HG02763 (cell line): ENCODE measurements at regions not wholly inside any gene's neighbourhood (a gene's known extent, or its start where the extent isn't known, plus 50 kb on each side); places are given as distances from the start of the nearest gene placed in this dataset.

Experiments
- ATAC-seq: cut with Tn5 transposase; IDR thresholded peaks from one replicate; pipeline ENCODE4 v1.9.1; 2021; ENCODE audit warnings: mild to moderate bottlenecking, moderate library complexity; ENCODE audit not compliant: unreplicated experiment

DNA sequence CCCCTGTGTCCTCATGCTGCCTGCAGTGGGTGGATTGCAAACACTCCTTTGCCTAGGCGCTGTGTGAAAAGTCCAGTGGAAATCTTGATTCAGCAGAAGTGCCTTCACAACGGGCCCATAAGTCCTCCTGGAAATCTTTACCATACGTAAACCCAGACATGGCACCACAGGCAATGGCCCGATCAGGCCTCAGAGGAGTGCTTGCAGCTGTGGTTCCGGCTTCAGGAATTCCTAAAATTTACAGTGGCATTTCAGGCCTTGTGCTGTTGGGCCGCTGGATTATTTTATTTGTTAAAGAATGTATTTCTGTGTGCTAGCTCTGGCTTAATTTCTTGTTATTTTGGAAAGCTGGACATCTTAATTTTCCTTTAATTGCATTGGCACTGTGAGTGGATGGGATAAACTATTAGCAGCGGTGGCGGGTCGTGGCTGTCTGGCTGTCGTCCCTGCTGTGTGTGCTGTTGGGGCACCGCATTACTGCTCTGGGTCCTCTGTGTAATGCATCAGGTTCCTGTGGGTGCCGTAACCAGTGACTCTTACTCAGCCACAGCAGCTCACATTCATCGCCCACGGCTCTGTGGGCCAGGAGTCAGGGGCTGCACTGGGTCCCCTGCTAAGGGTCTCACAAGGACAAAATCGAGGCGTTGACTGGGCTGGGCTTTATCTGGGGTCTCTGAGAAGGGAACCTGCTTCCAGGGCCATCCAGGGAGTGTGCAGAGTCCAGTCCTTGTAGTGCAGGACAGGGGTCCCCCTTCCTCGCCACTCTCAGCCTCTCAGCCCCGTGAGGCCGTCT is 73.1 kb downstream of the RTP5 start:
- ATAC-seq = no peak

DNA sequence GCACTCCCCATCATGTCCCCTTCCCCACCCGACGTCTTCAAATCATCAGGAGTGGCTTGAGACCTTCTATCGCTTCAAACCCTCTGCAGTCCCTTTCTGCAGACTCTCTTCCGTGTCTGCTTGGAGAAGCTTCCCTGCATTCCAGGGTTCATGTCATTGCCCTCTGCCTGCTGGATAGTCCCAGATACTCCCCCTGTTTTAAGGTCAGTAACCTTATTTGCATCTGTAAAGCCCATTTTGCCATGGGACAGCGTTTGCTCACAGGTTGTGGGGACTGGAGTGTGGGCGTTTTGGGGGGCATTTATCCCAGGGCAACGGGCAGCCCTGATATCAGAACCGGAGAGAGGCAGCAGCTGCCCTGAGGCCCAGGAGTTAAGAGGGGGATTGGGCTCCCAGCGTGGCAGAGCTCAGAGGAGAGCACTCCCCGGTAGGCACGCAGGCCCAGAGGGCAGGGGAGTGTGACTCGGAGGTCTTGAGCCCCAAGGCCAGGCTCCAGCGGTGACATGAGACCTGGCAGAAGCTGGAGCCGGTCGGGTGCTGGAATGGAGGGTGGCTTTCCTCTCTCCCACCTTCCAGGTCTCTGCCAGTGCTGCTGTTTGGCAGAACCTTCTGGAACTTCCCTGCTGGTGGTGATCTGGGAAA is 73.8 kb downstream of the RTP5 start:
- ATAC-seq = no peak

DNA sequence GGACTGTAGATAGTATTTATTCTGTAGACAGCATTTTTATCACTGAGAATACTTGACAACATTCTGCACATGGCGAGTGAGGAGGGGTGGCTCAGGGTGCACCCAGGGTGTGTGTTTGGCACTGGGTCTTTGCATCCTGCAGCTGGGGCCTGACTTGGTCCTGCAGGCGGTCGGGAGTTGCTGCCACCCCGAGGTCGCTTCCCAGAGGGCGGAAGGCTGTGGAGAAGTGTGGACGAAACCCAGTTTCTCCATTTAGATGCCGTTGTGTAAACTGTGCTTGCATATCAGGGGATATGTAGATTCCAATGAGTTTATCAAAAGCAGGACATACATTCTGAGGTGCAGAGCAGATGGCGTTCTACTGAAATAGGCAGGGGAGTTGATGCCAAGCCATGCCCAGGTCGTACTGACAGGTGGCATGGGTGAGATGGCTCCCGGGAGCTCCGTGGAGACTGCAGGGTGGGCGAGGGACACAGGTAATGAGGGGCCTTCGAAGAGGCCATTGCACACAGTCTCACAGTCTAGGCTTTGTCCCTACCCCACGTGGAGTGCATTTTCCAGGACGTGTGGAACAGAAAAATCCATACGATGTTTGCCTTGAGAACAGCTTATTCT is 74.5 kb downstream of the RTP5 start:
- no peak for ATAC-seq

DNA sequence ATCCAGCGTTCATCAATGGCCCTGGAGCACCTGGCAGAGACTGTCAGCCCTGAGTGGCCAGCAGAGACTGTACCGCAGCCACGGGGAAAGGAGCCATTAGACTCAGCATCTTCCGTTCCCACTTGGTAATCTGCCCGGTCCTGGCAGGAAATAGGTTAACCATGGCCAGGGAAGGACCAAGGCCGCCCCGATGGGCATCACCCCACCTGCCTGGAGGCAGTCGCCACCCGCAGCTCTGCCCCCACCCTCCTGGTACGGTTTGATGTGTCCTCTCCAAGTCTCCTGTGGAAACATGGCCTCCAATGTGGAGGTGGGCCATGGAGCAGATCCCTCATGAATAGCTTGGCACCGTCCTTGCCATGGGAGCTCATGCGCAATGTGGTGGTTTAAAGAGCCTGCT is 75.3 kb downstream of the RTP5 start:
- no peak for ATAC-seq

DNA sequence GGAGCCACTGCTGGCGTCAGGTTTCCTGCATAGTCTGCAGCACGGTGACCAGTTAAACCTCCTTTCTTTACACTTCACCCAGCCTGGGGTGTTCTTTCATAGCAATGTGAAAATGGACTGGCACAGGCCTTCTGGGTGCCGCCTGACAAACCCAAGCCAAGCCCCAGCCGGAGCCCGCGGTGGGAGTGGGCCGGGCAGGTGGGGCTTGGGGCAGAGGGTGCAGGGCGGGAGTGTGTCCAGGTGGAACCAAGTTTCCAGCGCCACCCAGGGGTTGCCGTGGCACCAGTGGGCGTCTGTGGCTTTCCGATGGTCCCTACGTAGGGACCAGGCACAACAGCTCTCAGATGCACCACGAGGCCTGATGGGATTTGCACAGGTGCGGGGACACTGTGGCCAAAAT is 75.8 kb downstream of the RTP5 start:
- ATAC-seq = no peak

DNA sequence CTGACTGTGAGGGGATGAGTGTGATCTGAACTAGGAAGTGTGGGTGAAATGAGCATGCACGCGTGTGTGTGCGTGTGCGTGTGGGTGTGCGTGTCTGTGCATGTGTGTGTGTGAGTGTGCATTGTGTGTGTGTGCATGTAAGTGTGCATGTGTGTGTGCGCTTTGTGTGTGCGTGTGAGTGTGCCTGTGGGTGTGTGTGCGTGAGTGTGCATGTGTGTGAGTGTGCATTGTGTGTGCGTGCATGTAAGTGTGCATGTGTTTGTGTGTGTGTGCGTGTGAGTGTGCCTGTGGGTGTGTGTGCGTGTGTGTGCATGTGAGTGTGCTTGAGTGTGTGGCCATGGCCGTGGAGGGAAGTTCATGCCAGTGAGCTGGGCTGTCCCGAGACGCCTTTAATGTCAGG is 76.3 kb downstream of the RTP5 start:
- no peak for ATAC-seq

DNA sequence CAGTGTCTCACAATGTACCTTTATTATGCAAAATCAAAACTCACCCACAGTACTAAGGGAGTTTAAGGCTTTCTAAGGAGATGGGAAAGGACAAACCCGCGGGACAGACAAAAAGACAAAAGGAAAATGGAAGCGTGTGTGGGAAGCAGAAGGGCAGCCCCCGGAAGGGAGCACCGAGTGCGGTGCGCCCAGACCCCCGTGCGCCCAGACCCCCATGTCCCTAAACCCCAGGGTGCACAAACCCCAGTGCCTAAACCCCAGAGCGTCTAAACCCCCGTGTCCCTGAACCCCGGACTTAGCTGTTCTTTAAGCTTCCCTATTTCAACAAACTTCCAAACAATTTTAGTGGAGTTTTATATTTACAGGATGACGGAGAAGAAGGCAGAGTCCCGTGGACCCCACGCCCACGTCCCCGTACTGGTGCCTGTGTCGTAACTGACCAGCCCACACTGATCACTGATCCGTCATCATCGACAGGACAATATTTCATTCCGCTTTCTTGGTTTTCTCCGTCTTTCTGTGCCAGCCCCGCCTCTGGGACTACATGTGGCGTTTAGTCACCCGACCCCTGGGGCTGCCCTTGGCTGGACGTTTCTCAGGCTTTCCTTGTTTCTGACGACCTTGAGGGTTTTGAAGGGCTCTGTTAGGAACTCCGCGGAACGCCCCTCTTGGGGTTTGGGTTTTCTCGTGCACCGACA is 76.9 kb downstream of the RTP5 start:
- no peak for ATAC-seq

DNA sequence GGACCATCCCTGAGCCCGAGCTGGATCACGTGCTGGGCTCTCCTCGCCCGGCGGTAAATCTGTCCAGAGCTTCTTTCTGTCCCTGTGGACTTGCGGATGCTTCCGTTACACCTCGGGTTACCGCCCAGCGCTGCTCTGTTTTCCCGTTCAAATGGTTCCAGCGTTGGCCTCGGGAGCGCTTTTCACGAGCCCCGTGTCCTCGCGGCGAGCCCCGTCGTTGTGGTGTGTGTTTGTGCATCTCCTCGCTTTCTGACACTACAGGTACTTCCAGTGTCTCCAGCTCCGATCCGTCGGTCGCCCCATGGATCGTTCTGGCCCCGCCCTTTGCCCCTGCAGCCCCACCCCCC is 77.4 kb downstream of the RTP5 start:
- no peak for ATAC-seq

DNA sequence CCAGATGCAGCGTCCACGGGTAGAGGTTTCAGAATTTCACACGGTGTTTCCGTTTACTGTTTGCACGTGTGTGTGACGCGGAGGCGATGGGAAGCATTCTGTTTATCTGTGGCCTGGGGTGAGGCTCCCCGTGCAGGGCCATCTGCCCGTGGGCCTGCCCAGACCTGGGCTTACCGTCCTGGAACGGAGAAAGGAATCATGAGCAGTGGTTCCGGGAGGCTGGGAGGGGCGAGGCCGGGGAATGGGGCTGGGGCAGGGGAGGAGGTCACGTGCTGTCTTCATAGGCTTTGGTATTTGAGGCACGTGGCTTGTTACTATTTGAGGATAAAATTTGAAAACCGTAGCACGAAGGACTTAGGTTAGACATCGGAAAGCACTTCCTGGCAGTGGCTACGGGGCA is 77.9 kb downstream of the RTP5 start:
- no peak for ATAC-seq

DNA sequence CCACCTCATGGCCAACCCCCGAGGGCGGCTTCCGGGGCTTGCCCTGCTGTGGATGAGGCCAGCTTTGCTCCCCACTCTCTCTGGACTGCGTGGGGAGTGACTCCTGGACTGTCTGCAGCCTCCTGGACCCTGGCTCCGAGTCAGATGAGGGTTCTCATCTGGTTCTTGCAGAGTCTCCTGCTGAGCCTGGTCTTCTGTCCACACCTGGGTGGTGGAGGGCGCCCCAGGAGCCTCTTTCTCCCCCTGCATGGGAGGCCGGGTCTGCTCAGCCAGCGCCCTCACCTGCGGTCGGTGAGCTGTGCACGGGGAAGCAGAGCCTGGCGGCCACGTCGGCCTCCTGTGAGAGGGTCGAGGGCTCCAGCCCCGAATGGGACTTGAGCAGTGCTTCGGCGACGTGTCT is 78.3 kb downstream of the RTP5 start:
- ATAC-seq = no peak

DNA sequence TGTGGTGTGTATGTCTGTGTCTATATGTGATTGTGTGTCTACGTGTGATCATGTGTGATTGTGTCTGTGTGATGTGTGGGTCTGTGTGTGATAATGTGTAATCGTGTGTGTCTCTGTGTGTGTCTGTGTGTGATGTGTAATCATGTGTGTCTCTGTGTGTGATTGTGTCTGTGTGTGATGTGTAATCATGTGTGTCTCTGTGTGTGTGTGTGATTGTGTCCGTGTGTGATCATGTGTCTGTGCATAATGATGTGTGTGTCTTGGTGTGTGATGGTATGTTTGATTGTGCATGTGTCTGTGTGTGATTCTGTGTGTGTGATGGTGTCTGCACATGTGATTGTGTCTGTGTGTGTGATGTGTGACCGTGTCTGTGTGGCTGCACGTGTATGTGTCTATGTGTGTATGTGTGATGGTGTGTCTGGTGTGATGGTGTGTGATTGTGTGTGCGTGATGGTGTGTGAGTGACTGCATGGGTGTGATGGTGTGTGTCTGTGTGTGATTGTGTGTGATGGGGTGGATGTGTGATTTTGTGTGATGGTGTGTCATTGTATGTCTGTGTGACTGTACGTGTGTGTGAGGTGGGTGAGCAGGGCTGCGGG is 78.9 kb downstream of the RTP5 start:
- no peak for ATAC-seq

DNA sequence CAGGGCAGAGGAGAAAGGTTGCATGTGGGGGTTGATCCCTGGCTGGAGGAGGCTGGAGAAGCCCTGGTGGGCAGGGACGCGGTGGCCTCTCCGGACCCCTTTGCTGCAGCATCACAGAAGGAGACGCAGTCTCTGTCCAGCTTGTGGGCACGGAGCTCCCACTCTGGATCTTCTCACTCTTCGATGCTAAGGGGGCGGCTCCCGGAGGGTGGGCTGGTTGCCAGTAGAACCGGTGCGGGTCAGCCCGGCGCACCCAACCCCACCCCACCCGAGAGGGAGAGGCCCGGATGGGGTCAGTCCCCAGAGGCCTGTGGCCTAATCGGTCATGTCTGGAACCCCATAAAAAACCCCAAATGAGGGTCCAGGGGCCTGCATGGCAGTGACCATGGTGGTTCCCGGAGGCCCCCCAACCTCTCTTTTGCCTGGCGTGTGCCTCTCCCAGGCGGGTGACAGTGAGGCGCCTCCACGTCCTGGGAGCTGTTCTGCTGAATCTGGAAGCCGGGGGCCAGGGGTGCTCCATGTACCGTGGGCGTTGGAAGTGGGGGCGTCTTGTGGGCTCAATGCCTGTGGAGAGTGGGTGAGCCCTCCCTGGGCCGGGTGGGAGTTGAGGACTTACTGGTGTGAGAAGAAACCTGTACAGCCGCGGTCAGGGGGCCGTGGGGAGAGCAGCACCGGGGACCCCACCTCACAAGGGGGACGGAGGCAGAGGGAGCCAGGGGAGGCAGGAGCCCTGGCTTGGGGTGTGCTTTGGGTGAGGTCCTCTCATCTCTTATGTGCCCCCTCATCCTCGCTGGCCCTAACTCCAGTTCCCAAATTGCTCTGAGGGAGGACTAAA is 79.6 kb downstream of the RTP5 start:
- ATAC-seq = no peak

DNA sequence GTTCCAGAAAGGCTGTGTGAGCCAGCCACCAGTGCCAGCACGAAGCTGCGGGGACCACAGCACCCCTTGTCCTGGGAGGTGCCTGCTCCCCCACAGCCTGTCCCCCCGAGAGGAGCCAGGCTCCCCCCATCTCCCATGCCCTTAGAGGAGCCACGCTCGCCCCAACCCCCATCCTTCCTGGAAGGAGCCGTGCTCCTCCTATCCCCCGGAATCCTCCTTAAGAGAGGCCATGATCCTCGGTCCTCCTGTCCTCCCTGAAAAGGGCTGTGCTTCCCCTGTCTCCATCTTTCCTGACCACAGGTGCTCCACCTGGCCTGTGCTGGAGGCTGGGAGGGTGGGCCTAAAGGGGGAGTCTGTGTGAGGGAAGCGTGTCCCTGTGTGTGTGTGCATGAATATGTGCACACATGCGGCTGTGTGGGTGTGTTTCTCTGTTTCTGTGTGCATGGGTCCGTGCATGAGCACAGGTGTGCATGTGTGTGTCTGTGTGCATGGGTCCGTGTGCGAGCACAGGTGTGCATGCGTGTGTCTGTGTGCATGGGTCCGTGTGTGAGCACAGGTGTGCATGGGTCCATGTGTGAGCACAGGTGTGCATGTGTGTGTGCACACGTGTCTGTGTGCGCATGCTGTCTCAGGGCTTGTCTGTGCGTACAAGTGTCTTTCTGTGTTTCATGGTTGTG is 80.3 kb downstream of the RTP5 start:
- ATAC-seq = no peak

DNA sequence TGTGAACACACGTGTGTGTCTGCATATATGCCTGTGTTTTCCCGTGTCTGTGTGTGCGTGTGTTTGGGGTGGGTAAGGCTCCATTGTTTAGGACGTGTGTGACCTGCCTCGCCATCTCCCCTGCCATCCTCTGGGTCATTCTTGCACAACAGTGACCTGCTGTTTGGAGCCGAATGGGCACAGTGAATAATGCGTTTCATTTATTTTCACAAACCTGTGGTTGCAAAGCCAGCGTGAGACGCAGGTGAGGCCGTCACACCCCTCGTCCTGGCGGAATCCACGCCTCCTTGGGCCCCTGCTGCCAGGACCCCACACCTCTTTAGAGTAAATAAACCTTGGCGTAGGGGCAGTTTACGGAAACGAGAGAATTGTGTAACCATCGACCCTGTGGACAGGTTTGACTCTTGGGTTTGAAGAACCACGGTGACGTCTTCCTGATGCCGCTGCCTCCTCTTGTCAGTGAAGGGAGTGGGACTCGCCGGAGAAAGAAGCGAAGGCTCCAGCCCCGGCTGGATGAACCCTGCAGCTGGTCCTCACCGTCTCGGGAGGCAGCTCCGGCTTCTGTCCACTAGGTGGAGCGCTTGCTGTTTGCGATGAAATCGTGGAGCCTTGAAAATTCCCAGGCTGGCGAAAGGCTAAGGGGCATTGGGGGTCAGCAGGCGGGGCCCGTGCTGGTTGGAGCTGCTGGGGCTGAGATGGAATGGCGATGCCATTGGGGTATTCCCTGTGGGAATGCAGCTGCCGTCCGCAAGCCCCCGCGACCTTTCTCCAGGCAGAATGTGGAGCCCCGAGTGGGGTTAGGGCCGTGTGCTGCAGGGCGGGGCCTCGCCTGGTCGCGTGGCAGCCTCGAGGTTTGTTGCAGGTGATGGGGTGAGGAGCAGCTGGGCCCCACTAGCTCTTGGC is 81.1 kb downstream of the RTP5 start:
- no peak for ATAC-seq

DNA sequence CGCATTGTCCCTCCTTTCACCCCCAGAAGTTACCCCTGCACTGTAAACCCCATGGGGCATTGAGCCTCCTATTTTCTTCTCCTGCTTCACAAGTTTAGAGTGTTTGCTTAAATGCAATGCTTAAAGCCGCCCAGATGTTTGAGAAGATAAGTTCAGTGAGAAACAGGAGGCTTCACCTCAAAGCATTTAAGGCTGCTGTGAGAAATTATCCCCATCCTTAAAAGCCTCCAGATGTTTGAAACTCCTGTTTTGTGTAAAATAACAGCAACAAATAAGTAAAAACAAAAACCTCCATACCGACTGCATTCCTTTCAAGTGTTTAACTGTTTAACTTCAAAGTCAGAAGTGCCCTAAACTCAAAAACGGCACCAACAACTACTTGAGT is 81.8 kb downstream of the RTP5 start:
- ATAC-seq = no peak

DNA sequence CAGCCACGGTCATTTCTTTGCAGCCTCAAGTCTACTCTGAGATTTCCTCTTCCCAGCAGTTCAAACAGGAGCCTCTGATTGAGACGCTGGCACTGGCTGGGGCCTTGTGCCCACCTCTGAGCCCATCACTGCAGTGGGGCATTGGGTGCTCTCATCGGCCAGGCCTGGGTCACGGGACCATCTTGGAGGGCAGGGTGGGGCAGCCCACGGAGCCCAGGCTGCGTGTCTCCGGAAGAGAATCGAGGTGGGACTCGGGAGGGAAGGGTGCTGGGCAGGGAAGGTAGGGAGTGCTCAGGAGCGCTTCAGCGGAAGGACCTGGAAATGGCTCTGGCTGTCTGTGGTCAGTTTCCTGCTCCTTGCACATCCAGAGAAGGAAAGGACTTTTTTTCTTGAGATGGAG is 82.4 kb downstream of the RTP5 start:
- no peak for ATAC-seq

DNA sequence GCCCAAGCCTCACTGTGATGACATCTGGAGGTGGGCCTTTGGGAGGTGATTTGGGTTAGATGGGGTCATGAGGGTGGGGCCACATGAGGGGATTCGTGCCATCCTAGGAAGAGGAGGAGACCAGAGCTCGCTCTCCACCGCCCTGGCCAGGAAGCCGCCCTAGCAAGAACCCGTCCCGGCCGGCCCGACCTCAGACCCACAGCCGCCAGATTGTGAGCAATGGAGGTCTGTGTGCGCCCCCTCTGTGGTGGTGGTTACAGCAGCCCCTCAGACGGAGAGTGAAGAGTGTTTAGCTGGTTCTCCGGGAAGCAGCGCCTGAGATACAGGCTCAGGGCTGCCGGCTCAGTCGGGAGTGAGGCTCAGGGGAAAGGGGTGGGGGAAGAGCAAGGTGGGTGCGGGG is 83.3 kb downstream of the RTP5 start:
- no peak for ATAC-seq

DNA sequence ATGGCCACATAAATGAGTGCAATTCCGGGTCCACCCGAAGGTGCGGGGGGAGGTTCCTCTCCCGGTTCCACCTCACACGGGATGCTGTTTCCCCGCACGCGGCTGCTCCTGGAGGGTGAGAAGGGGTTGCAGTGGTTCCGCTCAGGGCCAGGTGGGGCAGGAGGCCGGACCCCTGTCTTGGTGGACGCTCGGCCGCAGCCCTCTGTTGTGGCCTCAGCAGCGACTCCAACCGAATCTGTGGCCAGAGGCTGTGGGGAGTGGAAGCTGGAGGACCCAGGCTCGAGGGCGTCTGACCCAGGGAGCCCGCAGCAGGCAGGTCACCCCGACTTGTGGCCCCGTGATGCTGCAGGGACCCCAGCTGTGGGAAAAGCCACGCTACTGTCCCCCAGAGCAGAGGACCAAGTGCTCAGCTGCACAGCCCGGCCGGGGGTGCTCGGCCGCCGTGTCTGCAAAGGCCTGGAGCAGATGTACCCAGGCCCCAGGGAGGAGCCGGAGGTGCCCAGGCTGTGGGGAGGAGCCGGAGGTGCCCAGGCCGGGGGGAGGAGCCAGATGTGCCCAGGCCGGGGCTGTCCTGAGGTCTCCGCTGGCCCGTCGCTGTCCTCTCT is 83.9 kb downstream of the RTP5 start:
- ATAC-seq = no peak
